GM12864 (cell line): ENCODE measurements at regions not wholly inside any gene's neighbourhood (a gene's known extent, or its start where the extent isn't known, plus 50 kb on each side); places are given as distances from the start of the nearest gene placed in this dataset.

Source experiments
- DNase-seq: peaks from one replicate; pipeline ENCODE4 v3.0.0-alpha.2; 2011; ENCODE audit warnings: low read depth
- H3K4me3 ChIP-seq: 2 replicates; pipeline ENCODE4 v1.5.1; 2011; ENCODE audit warnings: mild to moderate bottlenecking, low read depth, low read length, control low read depth
- CTCF ChIP-seq: IDR thresholded peaks from 2 replicates; pipeline ENCODE4 v1.5.1; 2011; ENCODE audit warnings: low read depth, mild to moderate bottlenecking, moderate library complexity, low read length, control low read depth, inconsistent platforms; ENCODE audit errors: missing control alignments

DNA sequence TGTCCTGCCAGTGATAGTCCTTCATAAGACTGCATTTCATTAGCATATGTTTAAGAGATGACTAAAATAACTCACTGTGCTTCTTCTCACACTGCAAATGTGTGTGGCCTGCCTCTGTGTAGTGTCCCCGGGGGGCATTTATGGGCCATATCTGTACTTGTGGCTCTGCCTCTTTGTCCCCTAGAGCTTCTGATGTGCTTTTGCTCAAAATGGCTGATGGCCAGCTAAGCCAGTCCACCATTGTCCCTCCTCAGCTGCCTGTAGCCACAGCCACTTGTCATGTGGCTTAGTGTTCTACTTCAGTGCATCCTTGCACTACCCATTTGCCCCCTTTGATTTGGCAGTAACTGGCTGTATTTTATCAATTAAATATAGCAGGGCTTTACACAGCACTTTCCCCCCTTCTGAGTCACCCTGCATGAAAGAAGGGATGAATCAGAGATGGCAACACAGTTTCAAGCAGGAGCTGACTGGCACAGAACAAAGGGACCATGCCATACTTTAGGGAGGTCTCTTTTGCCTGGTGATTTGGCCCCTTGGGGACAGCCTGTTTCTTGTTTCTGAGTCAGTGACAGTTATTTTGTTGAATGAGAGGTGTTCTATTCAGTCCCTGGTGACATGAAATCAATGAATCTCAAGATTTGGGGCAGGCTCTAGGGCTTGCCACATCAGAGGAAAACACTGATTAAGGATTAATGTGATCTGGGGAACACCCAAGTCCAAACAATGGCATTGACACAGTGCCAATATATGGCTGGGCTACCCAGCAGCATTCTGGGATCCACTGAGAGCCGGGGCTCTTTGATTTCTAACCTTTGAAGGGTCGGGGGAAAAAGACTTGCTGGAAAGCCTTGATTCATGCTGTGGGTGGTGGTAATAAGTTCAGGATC lies 245.5 kb downstream of the SMARCA2 start:
- TF ChIP-seq CTCF = no peak
- no peak overlapping the region for H3K4me3 ChIP-seq
- DNase-seq = no peak

DNA sequence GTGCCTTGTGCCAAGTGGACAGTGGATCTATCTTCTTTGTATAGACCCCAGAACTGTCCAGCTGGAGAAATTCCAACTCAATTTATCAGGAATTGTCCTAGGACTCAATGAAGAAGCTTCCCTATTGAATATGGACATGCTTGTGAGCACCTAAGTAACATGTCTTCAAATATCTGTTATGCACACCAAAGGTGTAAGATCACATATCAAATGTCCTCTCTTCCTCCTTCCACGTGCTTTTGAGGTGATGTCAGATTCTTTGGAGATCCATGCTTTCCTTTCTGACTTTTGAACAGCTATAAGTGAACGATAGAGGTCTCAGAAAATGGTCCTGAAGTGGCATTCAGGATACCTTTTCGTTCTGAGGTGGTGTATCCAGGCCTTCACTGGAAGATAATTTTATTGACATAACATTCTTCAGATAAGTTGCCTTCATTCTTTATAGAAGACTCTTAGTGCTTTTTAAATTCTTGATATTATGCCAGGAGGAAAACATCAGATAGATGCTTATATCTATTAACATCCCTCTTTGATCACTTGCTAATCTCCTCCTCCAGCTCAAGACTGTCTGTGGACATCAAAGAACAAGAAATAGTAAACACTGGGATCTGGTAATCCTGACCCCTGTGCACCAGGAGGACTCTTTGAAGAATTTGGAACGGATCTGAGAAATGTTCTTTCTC lies 246.4 kb downstream of the SMARCA2 start:
- no peak for DNase-seq
- TF ChIP-seq CTCF = no peak
- H3K4me3 ChIP-seq = no peak overlapping the region

DNA sequence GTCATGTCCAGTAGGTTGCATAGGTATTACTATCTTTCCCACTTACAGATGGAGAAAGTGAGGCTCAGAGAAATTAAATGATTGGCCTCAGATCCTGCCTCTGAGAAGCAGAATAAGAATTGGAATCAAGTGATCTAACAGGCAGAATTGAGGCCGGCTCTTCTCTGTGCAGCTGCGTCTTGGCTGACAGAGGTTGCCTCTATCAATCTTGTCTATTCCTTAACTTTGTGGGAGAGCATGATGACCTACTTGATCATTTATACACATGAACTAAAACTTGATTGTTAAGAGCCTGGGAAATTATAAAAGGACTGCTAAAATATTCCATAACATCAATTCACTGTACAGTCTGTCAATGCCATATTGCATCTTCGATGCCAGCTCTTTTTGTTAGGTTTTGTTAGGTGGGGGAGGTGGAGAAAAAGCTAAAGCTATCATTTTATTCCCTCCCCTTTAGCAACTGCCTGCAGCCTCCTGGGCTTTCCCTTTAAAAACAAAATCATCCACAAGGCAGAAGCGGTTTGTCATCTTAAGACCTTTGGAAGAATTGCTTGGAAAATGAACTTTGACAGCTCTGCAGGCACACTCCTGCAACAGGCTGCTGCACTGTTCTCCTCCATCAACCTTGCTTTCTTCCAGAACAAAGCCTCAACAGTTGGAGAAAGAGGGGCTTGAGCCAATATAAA lies 247.4 kb downstream of the SMARCA2 start:
- DNase-seq = no peak
- TF ChIP-seq CTCF = no peak
- no peak overlapping the region for H3K4me3 ChIP-seq

GRCh38 chr9:2263111-2263510 lies 248.0 kb downstream of the SMARCA2 start:
- TF ChIP-seq CTCF = no peak
- no peak for DNase-seq
- no peak overlapping the region for H3K4me3 ChIP-seq

DNA sequence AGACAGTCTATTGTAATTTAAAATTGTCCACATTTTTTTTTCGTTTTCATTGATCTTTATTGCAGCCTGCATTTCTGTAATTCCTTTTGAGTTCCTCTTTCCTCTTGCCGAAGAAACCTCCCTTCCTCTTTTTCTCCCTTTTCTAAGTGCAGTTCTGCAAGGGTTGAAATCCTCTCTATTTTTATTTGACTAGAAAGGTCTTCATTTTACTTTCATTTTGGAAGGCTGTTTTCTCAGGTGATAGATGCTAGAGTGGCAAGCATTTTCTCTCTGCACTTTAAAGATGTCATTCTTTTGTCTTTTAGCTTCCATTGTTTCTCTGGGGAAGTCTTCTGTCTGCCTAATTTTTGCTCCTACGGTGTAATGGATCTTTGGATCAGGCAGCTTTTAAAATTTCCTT lies 248.5 kb downstream of the SMARCA2 start:
- no peak overlapping the region for H3K4me3 ChIP-seq
- no peak for TF ChIP-seq CTCF
- no peak for DNase-seq

DNA sequence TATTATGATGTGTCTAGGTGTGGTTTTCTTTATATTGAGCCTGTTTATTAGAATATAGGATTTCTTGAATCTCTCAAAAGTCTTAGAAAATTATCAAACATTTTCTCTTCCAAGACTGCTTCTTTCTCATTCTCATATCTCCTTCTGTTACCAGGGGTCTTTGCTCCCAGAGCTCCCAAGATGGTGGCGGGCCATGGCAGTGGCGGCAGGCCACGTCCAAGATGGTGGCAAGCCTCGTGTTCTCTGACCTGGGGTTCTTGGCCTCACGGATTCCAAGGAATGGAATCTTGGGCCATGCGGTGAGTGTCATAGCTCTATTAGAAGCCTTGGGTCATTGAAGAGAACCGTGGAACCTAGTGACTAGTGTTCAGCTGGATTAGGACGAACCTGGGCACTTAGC lies 248.9 kb downstream of the SMARCA2 start:
- H3K4me3 ChIP-seq = no peak overlapping the region
- no peak for DNase-seq
- TF ChIP-seq CTCF = no peak
